HS-27A (cell line): ENCODE measurements at regions not wholly inside any gene's neighbourhood (a gene's known extent, or its start where the extent isn't known, plus 50 kb on each side); places are given as distances from the start of the nearest gene placed in this dataset.
"Not testable (repeated sequence)": the region's sequence is repeated elsewhere in the genome, so short reads cannot be mapped to it uniquely, and the experiment has no call there.

ENCODE experiments used
- DNase-seq: peaks from one replicate; pipeline ENCODE4 v3.0.0-alpha.2; 2012; ENCODE audit warnings: low read depth, missing footprints

DNA sequence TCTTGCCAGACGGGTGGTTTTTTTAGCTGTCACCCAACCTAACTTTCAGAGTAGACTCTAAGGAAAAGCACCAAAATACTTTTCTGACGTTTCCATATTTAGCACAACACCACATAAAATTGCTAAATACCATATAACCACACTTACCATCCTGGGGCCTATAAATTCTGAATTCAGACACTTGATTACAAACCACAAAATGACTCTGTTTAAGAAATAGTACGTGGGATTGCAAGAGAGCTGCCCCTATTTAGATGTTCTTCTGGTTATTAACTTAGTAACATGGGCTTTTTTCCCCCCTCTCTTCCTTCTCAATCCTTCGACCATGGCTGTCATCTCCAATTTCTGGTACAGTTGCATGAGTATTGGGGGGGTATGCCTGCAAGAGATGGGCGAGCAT lies 287.7 kb downstream of the BMP4 start:
- DNase-seq = no peak

DNA sequence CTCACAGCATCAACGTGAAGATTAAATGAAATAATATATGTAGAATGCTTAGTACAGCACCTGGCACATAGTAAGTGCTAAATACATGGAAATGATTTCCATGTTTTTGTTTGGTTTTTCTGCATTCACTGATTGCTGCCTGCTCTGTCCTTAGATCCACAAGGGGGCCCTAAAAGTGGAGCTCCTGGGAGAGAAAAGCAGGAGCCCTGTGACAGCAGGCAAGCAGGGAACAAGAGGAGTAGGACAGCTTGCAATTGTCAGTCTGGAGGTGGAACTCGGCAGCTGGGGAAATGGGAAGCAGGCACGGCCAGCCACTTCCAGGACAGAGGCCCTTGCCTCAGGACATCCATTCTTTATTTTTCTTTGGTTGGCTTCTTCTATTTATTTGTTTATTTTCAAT lies 292.9 kb downstream of the BMP4 start:
- no peak for DNase-seq

DNA sequence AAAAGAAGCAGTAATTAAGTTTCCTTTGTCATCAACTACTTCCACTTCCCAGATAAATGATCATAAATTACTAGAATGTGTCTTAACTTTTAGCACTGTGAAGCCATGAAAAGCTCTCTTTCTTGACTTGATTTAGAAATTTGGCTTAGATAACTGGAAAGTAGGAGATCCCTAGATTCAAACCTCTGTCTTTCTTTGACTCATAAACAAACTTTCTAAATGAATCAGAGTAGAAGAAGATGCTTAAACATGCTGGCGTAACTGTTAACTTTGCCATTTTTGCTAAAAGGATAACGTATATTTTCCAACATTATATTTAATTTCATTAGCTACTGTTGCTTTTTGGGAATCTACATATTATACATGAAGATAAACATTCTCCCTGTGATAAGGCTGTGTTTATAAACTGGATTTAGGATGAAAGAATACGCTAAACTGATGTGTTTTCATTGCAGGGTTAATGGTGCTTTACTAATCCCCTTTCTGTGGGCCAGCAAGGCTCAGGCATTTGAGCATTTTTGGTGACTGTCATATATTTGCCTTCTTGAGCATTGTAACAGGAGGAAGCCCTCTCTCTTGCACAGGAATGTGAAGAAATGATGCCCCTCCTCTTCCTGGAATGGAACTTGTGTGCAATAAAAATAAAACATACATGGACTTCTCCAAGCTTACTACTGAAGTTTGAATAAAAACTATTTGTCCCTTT lies 301.4 kb downstream of the BMP4 start:
- no peak for DNase-seq

DNA sequence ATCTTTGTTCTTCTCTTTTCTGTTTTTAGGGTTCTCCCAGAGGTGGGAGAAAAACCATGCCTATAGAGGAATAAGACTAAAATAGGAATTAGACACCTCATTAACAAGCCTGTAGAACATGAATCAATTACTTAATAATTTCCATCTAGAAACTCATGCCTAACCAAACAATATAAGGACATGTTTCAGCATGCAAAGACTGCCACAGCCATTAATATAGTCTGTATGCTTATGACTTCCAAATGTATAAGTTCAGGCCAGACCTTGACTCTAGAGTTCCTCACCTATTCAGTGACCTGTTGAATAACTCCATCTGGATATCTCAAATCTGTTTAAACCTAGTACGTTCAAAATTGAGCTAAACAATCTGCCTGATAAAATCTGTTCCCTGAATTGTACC lies 304.6 kb downstream of the BMP4 start:
- no peak for DNase-seq

DNA sequence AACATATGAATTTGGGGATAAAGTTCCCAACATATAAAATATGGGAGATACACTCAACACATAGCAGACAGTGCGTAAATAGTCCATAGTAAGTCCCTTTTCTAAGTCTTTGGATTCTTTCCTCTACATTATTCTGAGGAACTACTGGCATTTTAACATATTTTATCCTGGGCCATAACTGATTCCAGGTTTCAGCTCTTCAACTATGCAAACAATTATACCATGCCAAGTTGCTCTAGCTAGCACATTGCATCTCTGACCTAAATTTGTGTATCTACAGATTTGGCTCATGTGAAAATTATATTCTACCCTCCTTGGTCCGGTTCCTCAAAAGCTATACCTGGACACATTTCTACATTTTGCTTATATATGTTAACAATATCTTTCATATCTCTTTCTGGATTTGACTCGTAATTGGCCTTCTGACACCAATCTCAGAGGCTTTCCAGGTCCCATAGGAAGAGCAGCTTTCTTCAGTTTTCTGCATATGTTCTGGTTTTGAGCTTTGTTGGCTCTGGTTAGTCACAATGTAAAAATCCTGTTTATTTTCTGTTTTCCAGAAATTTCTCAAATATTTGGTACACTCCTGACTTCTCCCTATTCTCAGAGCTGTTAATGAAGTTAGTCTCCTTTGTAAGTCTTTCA lies 305.4 kb downstream of the BMP4 start:
- no peak for DNase-seq

DNA sequence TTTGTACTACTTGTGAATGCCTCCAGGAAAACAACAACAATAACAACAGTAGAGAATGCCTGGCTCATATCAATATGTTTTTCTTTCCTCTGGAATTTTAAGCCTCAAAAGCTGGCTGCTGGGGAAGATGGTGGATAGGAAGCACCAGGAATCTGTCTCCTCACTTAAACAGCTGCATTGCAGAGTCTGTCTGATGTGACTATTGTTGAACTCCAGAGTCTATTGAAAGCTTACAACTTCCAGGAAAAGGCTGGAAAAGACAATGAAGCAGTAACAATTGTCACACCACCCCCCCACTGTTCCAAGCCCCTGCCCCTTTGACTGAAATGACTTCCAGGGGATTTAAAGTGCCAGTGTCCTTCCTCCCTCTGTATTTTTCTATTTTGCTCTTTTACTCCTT lies 309.7 kb downstream of the BMP4 start:
- DNase-seq = no peak

DNA sequence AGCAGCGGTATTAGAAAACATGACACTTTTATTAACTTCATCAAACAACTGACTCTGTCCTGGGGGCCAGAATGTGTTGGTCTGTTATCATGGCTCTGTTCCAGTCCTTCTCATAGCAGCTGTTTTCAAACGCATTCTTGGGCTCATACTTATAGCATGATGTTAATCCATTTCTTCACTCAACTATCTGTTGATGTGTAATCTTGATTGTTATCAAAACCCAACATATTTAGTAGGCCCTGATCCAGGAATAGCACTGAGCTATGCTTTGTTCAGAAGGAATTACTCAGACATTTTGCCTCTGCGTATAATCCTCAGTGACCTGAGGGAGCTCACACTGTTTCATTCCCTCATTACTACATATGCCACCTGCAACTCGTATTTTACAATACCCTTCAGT lies 315.9 kb downstream of the BMP4 start:
- peak; percentile 81 for DNase-seq

DNA sequence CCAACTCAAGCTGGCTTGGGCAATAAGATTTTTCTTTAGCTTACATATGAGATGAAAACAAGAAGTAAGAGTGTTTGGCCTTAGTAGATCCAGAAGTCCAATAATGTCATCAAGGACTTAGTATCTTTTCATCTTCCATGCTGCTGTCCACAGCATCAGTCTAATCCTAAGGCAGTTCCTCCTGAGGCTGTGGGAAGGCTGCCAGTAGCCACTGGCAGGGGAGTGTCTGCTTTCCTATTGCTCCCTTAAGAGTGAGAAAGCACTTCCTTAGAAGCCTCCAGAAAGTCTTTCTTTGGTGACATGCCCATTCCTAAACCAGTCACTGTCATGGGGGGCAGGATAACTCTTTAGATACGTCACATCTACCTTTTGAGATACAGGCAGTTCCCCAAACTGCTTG lies 317.7 kb downstream of the BMP4 start:
- DNase-seq = no peak

DNA sequence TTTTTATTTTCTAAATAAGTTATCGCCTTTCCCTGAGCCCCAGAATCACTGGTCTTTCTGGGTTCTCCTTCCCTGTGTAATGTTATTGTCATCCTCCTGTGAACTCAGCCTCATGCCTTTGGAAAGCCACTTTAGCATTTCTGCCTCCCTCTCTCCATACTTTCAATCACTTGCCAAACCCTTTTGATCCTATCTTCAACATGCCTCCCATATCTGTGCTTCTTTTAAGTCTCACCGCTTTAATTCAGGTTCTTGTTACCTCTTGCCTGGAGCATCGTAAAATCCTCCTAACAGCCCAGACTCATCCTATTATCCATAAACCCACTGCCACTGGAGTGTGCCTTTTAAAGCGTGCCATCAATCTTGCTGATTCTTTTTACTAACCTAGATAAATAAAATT lies 321.8 kb downstream of the BMP4 start:
- no peak for DNase-seq

DNA sequence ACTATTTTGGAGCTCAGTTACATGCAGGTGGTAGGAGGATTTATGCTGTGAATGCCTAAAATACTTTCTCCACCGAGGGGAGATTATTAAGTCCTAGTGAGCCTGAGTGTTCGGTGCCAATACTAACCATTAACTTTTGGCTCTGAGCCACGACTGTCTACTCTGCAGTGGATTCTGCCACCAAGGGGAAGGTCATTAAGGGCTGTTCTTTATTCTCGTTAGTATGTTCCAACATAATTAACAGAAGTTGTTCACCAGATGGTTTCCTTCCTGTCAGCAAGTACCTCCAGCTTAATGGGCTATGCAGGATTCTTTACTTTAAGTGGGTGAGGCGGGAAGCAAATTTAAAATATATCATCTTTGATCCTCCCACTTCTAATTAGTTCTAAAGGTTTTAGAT lies 326.3 kb downstream of the BMP4 start:
- DNase-seq = no peak

DNA sequence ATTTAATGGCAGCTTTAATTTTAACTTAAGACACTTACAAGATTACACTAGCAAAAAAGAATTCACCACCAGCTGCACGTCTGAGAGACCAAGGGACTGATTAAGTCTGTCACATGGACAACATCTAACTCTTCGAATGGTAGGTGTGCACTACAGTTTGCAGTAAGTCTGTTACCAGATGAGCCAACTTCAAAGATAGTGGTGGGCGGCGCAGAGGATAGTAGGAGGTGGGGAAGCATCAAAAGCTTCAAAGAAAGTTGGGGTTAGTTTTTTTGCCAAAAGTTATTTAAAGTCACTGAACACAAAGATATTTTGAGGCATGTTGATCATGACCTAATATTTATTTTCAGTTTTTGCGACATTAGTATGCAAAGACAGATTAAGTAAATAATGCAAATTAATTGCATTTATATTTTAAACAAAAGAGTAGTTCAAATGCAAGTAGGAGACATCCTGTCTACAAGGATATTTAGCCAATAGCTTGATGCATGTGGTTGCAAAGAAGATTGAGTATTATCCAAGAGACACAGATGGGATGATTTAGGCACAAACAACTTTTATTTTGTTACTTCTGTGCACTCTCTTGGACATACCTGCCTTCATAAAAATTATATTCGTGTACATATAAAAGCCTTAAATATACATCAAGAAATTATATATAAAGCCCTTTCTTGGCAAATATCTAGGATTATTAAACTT lies 327.7 kb downstream of the BMP4 start:
- DNase-seq = no peak

DNA sequence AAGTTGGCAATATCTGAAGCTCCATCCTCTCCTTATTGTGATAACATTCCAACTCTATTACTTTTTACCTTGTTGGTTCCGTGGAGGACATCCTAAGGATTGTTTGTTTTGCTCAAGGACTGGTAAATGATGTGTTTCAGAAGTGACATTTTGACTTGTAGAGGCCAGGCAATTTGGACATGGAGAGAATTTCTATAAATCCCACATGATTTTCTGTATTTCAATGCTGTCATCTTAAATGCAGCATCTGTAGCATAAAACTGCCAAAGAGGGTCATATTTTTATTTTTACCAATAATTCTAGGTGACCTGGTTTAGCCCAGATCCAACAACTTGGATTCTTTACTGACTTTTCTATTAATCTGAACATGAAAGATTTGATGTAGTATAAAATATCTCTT lies 328.4 kb downstream of the BMP4 start:
- no peak for DNase-seq

DNA sequence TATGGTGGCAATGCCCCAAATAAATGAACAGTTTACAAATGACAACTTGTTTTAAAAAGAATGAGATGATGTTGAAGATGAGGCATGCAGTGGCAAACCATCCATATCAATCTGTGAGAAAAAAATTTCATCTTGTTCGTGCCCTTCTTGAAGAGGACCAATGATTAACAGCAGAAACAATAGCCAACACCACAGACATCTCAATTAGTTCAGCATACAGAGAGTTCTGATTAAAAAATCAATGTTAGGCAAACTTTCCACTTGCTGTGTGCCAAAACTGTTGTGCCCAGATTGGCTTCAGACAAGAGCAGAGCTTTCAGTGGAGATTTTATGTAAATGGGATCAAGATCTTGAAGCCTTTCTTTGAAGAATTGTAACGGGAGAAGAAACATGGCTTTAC lies 329.9 kb downstream of the BMP4 start:
- DNase-seq = no peak

DNA sequence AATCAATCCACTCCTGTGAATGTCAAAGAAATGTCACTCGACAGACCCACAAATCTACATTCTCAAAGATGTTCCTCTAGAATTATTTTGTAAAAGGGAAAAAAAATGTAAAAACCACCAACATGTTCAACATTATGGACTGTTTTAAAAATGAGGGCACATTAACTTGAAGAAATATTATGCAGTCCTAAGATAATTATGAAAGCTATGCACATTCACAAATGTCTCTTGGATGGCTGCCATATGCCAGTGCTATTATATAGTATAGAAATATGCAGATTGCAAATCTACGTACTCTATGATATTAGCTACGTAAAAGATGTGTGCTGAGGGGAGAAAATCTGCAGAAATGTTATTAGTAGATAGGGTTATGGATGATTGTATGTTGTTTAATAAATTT lies 334.2 kb downstream of the BMP4 start:
- no peak for DNase-seq

DNA sequence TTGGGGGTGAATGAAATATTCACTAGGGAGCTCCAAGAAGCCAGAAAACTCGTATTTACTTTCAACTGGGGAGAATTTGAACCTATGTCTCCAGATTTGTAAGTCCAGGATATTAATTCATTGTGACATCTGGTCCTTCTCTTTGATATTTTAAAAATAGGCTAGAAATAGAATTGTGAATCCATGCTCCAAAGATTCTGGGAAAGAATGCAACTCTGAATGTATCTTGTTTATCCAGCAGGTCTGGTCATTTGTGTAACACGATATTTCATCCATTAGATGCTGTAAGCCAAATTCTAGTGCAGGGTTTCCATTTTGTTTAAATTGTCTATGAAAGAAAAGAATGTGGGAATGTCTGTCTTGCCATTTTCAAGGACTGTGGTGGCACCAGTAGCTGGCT lies 334.7 kb downstream of the BMP4 start:
- DNase-seq = no peak

DNA sequence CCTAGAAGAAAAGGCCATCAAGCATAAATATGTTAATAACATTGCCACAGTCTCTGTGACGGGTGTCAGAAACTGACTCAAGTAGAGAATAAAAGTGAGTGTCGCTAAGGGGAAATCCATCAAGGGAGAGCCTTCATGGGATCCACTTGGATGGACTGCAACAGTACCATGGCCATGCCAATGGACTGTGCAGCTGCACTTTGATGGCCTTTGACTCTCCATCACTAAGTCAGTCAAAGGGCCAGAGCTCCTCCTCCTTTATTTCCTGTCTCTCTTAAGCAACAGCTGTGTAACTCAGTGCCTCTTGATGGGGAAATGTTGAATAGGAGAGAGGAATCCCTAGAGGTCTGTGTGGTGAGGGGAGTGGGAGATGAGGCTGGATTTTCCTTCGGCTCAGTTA lies 335.2 kb downstream of the BMP4 start:
- no peak for DNase-seq

DNA sequence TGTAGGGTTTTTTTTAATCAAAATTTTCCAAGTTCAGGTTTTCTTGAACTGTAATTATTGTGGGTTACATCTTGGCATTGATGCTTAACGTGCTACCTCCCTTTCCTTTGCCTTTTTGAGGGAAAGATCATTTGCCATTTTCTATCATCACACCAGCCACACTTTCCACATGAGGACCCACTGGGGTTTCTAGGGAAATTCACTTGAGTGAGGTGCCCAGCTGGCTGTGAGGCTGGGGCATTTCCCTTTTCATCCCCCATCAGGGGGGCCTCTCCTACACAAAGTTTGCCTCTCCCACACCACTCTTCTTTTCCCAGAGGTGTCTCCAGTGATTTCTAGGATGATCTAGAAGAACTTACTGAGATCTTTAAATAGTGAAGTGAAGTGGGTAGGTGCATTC lies 335.7 kb downstream of the BMP4 start:
- DNase-seq = no peak

DNA sequence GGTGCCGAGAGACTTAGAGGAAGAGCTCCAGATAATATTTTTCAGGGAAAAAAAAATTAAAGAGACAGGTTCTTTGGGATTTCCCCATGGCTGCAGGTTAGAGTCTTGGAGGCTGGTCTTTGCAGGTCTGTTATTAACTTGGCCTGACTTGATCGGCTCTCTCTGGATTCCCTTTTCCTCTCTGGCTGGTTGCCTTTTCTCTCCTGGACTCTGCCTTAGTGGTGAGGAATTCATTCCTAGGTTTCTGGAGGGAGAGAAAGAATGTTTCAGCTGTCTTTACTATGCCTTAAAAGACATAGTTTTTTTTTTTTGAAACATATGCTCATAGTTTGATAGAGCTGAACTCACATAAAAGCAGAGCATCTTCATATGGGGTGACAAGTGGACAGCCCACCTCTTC lies 336.3 kb downstream of the BMP4 start:
- DNase-seq = peak; percentile 20

DNA sequence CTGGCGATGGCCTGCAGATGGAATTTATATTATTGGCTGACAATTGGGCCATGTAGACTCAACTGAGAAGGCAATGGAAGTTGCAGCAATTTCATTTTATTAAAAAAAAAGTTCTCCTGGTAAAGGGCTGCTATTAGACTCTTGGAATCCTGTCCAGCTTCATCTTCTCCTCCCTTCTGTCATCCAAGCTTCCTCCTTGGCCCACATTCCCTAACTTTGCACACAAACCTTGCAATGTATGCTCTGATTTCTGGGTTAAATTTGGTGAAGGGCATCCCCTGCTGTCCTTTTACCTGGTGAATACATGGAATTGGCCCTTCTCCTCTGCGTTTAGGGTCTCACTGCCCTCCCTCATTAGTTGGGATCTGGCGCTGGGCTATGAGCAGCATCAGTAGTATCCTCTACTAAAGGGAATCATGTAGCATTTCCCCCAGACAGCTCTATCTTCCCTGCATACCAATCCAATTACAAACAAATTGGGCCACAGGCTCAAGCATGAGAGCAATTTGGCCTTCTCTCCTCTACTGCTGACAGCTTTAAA lies 336.9 kb downstream of the BMP4 start:
- DNase-seq = peak; percentile 36

DNA sequence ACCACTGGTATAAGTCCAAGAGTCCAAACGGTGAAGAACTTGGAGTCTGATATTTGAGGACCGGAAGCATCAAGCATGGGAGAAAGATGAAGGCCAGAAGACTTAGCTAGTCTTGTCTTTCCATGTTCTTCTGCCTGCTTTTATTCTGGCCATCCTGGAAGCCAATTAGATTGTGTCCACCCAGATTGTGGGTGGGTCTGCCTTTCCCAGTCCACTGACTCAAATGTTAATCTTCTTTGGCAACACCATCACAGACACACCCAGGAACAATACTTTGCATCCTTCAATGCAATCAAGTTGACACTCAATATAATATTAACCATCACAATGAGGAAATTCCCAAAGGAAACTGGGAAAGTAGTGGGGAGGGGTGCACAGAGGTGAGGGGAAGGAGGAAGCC lies 340.1 kb downstream of the BMP4 start:
- not testable (repeated sequence) for DNase-seq

DNA sequence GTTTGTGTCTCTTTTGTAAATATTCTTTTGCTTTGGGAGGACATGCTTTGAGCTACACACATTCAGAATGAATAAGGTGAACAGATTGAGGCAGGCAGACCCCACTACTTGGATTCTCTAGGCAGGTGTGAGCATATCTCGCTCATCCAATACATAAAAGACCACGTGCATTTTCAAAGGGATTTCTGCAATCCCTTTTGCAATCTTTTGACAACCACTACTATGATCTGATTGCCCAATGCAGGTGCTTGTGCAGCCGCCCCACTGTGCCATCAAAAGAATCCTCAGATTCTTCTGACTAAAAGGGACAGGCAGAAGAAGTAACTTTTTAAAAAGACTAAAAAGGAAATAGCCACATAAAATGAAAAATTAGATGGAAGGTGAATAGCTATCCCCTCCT lies 341.4 kb downstream of the BMP4 start:
- no peak for DNase-seq

DNA sequence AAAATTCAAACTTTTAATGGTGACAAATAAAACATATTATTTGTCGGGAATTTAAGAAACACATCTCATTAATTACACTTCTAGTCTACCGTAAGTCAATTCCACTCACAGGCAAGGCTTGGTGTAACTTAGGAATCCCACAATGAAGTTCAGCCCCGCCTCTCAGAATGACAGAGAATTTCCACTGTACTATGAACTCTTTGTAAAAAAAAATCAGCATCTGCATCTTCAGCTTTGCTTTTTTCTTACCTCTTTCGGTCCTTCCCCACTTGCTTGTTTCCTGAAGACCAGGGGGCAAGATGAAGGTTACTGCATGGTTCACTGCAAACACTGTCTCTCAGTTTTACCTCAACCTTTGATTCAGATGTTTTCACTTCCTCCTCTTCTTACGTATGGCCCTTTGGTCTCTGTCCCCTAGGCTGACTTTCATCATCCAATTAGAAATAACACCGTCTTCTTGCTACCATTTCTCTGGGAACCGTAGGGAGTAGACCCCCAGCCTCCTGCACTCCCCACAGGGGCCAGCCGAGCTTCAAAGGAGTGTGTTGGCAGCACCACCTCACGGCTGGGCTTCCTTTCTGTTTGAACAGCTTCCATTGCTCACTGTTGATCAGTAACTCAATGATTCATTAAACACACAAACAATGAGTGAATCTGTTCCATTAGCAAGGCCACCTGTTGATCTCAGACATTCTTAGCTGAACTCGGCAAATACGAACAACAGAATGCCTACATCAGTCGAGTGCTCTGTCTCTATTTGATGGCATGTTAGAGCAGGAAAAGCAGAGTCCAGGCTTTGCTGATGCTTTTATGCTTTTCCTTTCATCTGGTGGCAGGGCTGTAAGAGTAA lies 343.0 kb downstream of the BMP4 start:
- DNase-seq = no peak
